Activated CD4-positive, alpha-beta memory T cell treated with anti-CD3 and anti-CD28 coated beads for 36 hours (primary cell): ENCODE measurements at regions not wholly inside any gene's neighbourhood (a gene's known extent, or its start where the extent isn't known, plus 50 kb on each side); places are given as distances from the start of the nearest gene placed in this dataset.

Experiments
- CTCF ChIA-PET: fragments of 350-600 bp; sonication (Branson Sonifier 250); formaldehyde crosslinking; loops from one replicate; lab custom pipeline; 2021; ENCODE audit warnings: antibody characterized with exemption, inconsistent platforms; lab: Charles Lee
- POLR2A ChIA-PET: fragments of 350-600 bp; sonication (Branson Sonifier 250); formaldehyde crosslinking; loops from one replicate; lab custom pipeline; 2021; ENCODE audit warnings: antibody characterized with exemption; lab: Charles Lee
- DNase-seq: peaks from one replicate; pipeline ENCODE4 v3.0.0-alpha.2; 2020
- H3K27ac Mint-ChIP-seq: one replicate; pipeline ENCODE4 v1.8.0; 2021; ENCODE audit warnings: mixed read lengths
- H3K27me3 Mint-ChIP-seq: one replicate; pipeline ENCODE4 v1.8.0; 2021; ENCODE audit warnings: mixed read lengths
- H3K36me3 Mint-ChIP-seq: one replicate; pipeline ENCODE4 v1.8.0; 2021; ENCODE audit warnings: mixed read lengths
- H3K4me1 Mint-ChIP-seq: one replicate; pipeline ENCODE4 v1.8.0; 2021; ENCODE audit warnings: low read depth, mixed read lengths
- H3K4me3 Mint-ChIP-seq: one replicate; pipeline ENCODE4 v1.8.0; 2021; ENCODE audit warnings: mild to moderate bottlenecking, mixed read lengths
- H3K9me3 Mint-ChIP-seq: one replicate; pipeline ENCODE4 v1.8.0; 2021; ENCODE audit warnings: mixed read lengths
- intact Hi-C: fragments of 100-400 bp; cut with micrococcal nuclease; formaldehyde crosslinking; loops from one replicate; pipeline ENCODE4 v1.15.1; 2023

DNA sequence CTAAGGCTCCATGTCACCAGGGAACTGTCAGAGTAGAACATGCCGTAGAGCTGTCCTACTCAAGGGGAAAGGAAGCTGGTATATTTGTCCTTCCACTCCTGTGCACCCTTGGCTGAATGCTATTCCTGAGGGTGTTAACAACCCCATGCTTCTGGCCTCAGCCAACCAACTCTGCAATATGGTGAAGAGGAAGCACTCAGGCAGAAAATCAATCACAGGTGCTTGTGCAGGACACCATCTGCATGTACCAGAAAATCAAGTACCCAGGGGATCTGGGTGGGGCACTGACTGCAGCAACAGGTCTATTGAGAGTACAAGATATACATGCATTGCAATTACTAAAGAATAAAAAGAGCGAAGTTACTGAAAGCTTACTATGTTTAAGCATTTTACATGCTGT lies 51.4 kb upstream of the NEK6 start:
- no peaks in the 10 kb centered on the region for H3K9me3 Mint-ChIP-seq
- no peak for DNase-seq
- no peak overlapping the region for H3K4me3 Mint-ChIP-seq
- H3K4me1 Mint-ChIP-seq, result peaks cover 67% of the 10 kb centered on the region
- no peak overlapping the region for H3K27ac Mint-ChIP-seq
- ChIA-PET POLR2A (no interaction called here), CTCF (interaction anchor here (0.7 to 0.9 kb wide), 2 partner anchors 50 to 80 kb away, joined by 3 read pairs; no protein-coding TSS in a partner anchor)
- peaks cover 4% of the 10 kb centered on the region for H3K27me3 Mint-ChIP-seq
- H3K36me3 Mint-ChIP-seq, result peaks cover 5% of the 10 kb centered on the region
- intact Hi-C loops, result no loop called here
